HT1080 (cell line): ENCODE measurements at regions not wholly inside any gene's neighbourhood (a gene's known extent, or its start where the extent isn't known, plus 50 kb on each side); places are given as distances from the start of the nearest gene placed in this dataset. TPM values are rescaled to one million over a fixed set of nuclear protein-coding genes. Genes with fewer than 3 reads are reported as not detected.
"Not testable (repeated sequence)": the region's sequence is repeated elsewhere in the genome, so short reads cannot be mapped to it uniquely, and the experiment has no call there.

ENCODE experiments used
- DNase-seq: peaks from one replicate; pipeline ENCODE4 v3.0.0-alpha.2; 2015; ENCODE audit warnings: low read depth
- small RNA-seq: library from RNA; depleted of rRNA; stranded (forward); fragments of <200 nt; gene quantifications from one replicate; pipeline ENCODE3, GENCODE V24; 2014

DNA sequence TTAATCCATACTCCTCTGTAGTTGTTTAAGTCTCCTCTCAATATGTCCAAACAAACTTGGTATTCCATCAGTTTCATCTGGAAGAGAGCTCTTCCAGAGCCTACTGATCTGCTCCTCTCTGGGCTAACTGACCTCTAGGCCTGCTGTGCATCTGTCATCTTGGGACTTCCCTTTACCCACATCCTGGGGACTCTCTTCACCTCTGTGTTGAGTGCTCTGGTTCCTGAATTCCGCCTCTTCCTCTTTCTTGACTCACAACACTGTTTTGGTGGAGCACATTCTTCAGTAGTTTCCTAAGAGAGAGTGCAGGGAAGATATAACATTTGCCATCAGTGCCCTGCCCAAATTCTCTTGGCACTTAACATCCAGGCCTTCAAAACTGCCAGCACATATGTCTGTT, 55.9 kb upstream of the NOTCH2NLA start:
- not testable (repeated sequence) for DNase-seq

DNA sequence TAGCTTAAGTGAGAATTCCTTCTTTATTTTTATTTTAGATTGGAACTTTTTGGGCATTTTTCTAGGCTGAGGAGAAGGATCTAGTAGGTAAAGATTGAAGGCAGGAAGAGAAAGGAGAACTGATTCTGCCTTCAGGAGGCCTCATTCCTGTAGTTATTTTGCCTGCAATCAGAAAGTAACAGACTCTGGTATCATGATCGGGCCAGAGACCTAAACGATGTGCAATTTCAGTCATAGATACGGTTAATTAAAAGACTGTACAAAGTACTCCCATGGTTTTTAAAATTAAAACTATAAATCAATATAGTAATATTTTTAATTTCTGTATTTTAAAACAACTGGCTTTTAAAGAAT, 54.7 kb upstream of the NOTCH2NLA start:
- DNase-seq = not testable (repeated sequence)

DNA sequence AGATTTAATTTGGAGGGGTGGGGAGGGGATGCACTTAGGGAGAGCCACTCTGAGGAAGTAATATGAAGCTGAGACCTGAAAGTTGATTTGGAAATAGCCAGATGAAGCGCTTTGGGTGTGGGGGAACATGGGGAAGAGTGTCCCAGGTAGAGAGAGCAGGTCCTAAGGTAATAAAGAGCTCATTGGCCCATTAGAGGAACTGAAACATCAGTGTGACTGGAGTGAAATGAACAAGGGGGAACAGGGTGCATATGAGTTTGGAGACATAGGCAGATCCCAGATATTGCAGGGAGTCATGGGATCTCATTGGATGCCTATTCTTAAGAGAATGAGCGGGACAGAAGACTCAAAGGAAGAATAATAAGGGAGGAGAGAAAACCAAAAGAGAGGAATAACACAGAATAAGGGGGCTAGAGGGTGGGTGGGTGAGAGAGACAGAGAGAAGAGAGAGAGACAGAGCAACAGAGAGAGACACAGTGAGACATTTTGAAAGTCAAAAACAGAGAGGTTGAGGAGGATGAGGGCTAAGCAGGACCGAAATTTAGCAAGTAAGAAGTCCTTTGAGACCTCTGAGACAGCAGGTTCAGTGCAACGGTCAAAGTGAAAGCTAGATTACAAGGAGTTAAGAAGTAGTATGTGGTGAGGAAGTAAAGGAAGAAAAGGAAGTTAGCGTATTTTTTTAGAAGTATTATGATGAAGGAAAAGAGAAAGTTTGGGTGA, 54.1 kb upstream of the NOTCH2NLA start:
- DNase-seq = not testable (repeated sequence)

- DNase-seq = not testable (repeated sequence)
Measured at GRCh38 chr1:146281522-146281921, 52.7 kb upstream of the NOTCH2NLA start.

DNA sequence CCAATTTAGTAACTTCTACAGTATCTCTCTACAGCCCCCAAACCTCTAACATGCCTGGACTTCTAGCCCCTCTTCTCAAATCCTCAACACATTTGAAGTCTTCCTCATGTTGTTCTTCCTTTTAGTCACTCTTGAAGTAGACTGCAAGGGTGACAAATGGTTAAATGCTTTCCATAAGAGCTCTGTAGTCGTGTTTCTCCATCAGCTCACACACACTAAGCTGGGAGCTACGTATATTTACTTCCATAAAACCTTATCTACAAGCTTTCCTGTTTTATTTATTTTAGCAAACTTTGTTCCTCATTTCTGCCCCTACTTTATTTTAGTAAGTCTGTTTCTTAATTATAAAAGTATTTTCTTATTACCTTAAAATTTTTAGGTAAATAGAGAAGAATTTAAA, 49.9 kb upstream of the NOTCH2NLA start:
- DNase-seq = not testable (repeated sequence)

Small RNAs in the stretch of these regions (small RNA-seq; reads per million reads assigned to genes)
- not detected for gene RF00003
- not detected for gene RF00619
- not detected for gene RNA5SP536
- not detected for gene RNU6-1071P
